Epithelial cell of esophagus (primary cell): ENCODE measurements at regions not wholly inside any gene's neighbourhood (a gene's known extent, or its start where the extent isn't known, plus 50 kb on each side); places are given as distances from the start of the nearest gene placed in this dataset.

Experiments
- DNase-seq: peaks from one replicate; pipeline ENCODE4 v3.0.0; 2010; ENCODE audit warnings: low read depth
- H3K4me3 ChIP-seq: 2 replicates; pipeline ENCODE4 v1.5.1; 2011; ENCODE audit warnings: mild to moderate bottlenecking, low read length, control low read depth
- TF ChIP-seq, protein P1 (sequence below): IDR thresholded peaks from 2 replicates; pipeline ENCODE4 v1.5.1; 2011; ENCODE audit warnings: low read depth, mild to moderate bottlenecking, low read length, control low read depth, inconsistent platforms; ENCODE audit not compliant: insufficient read depth; ENCODE audit errors: missing control alignments

- DNase-seq, result no peak
- H3K4me3 ChIP-seq, result no peak overlapping the region
- TF ChIP-seq, protein P1, sequence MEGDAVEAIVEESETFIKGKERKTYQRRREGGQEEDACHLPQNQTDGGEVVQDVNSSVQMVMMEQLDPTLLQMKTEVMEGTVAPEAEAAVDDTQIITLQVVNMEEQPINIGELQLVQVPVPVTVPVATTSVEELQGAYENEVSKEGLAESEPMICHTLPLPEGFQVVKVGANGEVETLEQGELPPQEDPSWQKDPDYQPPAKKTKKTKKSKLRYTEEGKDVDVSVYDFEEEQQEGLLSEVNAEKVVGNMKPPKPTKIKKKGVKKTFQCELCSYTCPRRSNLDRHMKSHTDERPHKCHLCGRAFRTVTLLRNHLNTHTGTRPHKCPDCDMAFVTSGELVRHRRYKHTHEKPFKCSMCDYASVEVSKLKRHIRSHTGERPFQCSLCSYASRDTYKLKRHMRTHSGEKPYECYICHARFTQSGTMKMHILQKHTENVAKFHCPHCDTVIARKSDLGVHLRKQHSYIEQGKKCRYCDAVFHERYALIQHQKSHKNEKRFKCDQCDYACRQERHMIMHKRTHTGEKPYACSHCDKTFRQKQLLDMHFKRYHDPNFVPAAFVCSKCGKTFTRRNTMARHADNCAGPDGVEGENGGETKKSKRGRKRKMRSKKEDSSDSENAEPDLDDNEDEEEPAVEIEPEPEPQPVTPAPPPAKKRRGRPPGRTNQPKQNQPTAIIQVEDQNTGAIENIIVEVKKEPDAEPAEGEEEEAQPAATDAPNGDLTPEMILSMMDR, result no peak
Measured at GRCh38 chr2:42930025-42930581, 137.7 kb upstream of the HAAO start.

DNA sequence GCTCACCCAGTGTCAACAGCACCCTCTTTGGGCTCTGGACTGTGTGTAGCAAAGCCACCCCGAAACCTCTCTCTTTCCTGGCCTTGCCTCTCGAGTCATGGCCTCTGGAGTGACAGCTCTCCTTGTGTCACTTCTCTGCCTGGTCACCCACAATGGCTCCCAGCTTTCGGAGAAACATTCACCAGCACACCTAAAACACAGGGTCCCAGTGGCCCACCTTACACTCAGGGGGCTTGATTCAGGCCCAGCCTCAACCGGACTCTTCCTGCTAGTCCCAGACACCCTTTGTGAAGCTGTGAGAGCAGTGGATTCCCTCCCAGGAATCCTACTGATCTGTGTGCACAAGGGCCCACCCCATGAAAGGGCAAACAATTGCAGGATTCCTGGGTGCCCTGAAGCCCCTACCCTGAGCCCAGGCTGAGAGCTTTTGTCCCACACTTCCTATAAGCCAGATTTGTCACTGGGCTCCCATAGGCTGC is 137.2 kb upstream of the HAAO start:
- no peak for DNase-seq
- TF ChIP-seq, protein P1, result no peak
- no peak overlapping the region for H3K4me3 ChIP-seq

DNA sequence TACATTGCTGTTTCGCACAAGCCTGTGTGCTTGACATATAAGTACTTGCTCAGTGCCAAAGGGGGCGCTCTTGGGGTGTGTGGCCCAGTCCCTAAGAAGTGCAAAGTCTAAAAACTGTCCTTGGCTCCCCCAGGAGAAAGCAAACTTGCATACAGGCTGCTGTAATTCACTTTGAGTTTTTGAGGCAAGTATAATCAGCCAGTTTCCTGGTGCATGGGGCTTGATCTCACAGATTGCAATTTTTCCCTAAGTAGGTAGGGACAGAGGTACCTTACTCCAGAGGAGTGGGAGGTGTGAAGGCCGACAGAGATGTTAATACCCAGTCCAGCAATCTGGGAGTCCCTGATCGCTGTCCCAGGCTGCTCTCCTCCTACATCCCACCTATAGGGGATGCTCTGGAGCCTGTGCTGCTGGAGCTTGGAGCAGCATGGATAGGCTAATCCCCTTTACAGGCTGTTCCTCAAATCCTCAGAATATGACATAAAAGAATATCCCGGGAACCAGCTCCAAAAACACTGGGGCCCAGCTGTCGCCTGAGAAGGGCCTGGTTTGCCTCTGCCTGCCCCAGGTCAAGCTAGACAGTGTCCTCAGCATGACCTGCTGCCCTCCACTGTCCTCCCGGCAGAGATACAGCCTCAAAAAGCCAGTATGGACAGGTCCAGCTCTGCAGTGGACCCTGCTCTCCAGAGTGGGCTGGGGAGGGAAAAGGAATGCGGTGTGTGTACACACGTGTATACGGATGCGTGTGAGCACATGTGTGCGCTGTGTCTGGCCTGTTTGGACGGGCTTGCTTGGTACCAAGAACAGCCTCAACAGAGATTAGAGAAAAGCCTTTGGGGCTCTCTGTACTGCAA is 136.5 kb upstream of the HAAO start:
- no peak overlapping the region for H3K4me3 ChIP-seq
- TF ChIP-seq, protein P1, result peak; percentile 42
- DNase-seq, result peak; percentile 37

- H3K4me3 ChIP-seq, result no peak overlapping the region
- DNase-seq, result no peak
- TF ChIP-seq, protein P1, result no peak
Measured at GRCh38 chr2:42928161-42928691, 135.8 kb upstream of the HAAO start.

GRCh38 chr2:42927334-42928160 is 135.2 kb upstream of the HAAO start:
- H3K4me3 ChIP-seq, result no peak overlapping the region
- TF ChIP-seq, protein P1, result no peak
- DNase-seq, result no peak

DNA sequence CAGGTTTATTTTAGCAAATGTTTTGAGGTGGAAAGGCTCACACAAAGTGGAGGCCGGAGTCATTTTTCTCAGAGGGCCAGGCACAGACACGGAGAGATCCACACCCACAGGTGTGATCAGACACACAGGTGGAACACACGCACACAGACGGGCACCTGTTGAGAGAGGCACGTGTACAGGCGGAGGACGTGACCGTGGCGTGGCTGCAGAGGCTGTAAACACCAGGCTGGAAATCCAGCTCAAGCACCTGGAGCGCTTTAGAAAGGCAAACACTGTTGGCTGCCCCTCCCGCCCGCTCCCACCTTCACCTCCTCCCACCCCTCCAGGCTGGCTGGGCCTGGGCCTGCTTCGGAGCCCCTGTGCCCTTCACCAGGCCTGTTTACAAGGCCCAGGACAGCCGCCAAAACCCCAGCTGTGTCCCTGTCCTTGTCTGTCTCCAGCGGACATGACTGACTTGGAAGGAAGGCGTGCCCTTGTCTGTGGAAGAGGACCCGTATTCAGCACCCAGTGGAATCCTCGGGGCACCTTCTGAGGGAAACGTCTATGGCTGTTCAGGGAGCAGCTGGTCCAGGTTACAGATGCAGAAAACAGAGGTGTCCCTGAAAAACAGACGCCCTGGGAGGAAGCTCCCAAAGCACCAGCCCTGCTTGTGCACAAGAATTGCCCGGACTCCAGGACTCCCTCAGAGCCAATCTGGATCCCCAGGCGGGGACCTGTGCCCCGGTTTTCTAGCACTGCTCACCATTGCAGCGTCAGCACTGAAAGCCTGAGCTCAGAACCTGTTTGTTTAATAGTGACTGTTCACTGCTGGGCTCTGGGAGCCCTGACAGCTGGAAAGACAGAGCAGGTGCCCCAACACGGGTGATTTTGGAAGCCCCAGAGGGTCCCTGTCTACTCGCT is 134.3 kb upstream of the HAAO start:
- no peak overlapping the region for H3K4me3 ChIP-seq
- TF ChIP-seq, protein P1, result no peak
- no peak for DNase-seq
